Cardiac muscle cell (in vitro differentiated cells and primary cell): ENCODE measurements at regions not wholly inside any gene's neighbourhood (a gene's known extent, or its start where the extent isn't known, plus 50 kb on each side); places are given as distances from the start of the nearest gene placed in this dataset.

Source experiments
- DNase-seq, 2 donors: peaks; one replicate each; pipeline versions ENCODE4 v3.0.0 to v3.0.0-alpha.2; 2010 to 2017; ENCODE audit warnings: low read depth in 1 of 2, low spot score in 1 of 2
- H3K27ac ChIP-seq: fragments of 200-600 bp; sonication (generic); 2 replicates; pipeline ENCODE4 v1.5.1; 2016
- H3K27me3 ChIP-seq: fragments of 200-600 bp; sonication (generic); 2 replicates; pipeline ENCODE4 v1.6.0; 2016; ENCODE audit warnings: control low read depth
- H3K36me3 ChIP-seq: fragments of 200-600 bp; sonication (generic); 2 replicates; pipeline ENCODE4 v1.5.1; 2016; ENCODE audit warnings: control low read depth
- H3K4me1 ChIP-seq: fragments of 200-600 bp; sonication (generic); 2 replicates; pipeline ENCODE4 v1.8.1; 2017; ENCODE audit warnings: low read depth, mild to moderate bottlenecking, mixed run types
- H3K4me3 ChIP-seq: fragments of 200-600 bp; sonication (generic); 2 replicates; pipeline ENCODE4 v1.5.1; 2016; ENCODE audit warnings: mild to moderate bottlenecking
- H3K9me3 ChIP-seq: fragments of 200-600 bp; sonication (generic); 2 replicates; pipeline ENCODE4 v1.5.1; 2017; ENCODE audit warnings: low read depth, mild to moderate bottlenecking, control low read depth
- TF ChIP-seq, protein P1 (sequence below): IDR thresholded peaks from 2 replicates; pipeline ENCODE4 v1.5.1; 2012; ENCODE audit warnings: low read depth, mild to moderate bottlenecking, low read length

DNA sequence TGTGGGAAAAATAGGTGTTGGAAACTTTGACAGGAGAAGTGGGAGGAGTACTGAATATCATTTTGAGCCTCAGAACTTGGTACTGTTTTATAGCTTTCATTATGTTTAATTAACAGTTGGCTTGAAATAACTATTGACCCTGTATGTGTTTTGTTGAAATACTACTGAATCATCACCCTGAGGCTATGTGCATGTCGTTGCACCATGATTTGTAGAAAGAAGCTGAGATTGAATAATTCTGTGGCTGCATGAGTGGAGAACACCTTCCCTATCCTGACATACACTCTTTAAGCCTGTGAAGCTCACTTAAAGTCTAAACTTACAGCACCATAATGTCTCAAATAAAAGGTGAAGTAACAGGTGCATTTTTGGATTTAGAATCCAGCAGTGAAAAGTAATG is 656.5 kb downstream of the CDY2B start:
- H3K27me3 ChIP-seq: no peaks in the 10 kb centered on the region
- H3K4me3 ChIP-seq: no peak overlapping the region
- H3K9me3 ChIP-seq: no peaks in the 10 kb centered on the region
- DNase-seq: no peak
- no peak overlapping the region for H3K27ac ChIP-seq
- no peaks in the 10 kb centered on the region for H3K36me3 ChIP-seq
- no peaks in the 10 kb centered on the region for H3K4me1 ChIP-seq
- TF ChIP-seq, protein P1, sequence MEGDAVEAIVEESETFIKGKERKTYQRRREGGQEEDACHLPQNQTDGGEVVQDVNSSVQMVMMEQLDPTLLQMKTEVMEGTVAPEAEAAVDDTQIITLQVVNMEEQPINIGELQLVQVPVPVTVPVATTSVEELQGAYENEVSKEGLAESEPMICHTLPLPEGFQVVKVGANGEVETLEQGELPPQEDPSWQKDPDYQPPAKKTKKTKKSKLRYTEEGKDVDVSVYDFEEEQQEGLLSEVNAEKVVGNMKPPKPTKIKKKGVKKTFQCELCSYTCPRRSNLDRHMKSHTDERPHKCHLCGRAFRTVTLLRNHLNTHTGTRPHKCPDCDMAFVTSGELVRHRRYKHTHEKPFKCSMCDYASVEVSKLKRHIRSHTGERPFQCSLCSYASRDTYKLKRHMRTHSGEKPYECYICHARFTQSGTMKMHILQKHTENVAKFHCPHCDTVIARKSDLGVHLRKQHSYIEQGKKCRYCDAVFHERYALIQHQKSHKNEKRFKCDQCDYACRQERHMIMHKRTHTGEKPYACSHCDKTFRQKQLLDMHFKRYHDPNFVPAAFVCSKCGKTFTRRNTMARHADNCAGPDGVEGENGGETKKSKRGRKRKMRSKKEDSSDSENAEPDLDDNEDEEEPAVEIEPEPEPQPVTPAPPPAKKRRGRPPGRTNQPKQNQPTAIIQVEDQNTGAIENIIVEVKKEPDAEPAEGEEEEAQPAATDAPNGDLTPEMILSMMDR: no peak

DNA sequence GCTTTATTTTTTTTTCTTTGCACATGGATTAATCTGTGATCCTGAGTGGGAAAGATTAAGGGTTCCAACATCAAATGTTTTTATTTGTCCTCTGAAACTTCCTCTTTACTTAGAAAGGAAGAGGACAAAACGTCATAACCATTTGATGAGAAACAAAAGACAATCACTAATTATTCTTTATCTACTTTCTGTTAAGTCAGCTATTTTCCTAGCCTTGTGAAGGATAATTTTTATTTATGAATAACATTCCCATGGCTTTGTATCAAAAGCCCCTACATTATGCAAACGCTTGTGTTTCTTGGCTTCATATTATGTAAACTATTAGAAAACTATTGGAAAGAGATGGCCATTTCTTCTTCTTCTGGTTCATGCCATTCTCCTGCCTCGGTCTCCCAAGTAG is 677.6 kb downstream of the CDY2B start:
- H3K4me1 ChIP-seq: no peaks in the 10 kb centered on the region
- DNase-seq: no peak
- H3K36me3 ChIP-seq: no peaks in the 10 kb centered on the region
- no peak overlapping the region for H3K4me3 ChIP-seq
- H3K9me3 ChIP-seq: no peaks in the 10 kb centered on the region
- TF ChIP-seq, protein P1: no peak
- H3K27me3 ChIP-seq: no peaks in the 10 kb centered on the region
- H3K27ac ChIP-seq: no peak overlapping the region

DNA sequence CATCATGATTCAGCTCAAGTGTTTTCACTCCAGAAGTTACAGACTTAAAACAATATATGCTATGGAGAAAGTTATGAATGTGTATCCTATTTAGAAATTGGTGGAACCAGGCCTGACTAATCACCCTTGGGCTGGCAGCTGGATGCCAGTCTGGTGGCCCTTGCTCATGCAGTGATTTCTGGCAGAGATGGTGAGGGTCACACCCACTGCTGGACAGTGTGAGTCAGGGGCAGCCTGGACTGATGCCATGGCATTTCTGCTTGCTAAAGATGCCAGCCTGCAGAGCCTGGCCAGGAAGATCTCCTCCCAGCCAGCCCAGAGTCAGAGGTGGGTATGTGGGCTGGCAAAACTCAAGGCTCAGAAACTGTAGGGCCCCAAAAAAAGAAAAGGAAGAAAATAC is 695.7 kb downstream of the CDY2B start:
- no peaks in the 10 kb centered on the region for H3K9me3 ChIP-seq
- H3K4me1 ChIP-seq: no peaks in the 10 kb centered on the region
- DNase-seq: no peak
- no peaks in the 10 kb centered on the region for H3K27me3 ChIP-seq
- no peak overlapping the region for H3K27ac ChIP-seq
- TF ChIP-seq, protein P1: no peak
- no peaks in the 10 kb centered on the region for H3K36me3 ChIP-seq
- no peak overlapping the region for H3K4me3 ChIP-seq

DNA sequence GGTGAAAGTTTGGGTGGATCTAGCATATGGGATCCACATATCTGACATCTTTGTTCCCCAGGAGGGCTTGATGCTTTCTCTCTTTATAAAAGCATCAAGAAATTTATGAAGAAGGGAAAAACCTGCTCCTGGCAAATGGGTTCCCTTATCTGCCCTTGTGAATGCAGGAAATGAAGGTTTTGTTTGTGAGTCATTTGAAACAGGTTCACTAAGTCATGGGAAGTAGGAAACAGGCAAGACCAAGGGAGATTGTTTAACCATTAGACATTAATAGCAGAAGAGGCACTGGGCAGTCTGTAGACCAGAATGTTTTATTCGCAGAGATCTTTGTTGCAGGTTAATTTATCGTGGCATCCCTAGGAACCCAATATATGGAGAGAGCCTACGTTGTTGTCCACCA is 713.1 kb downstream of the CDY2B start:
- H3K4me3 ChIP-seq: no peak overlapping the region
- no peak overlapping the region for H3K27ac ChIP-seq
- TF ChIP-seq, protein P1: no peak
- H3K9me3 ChIP-seq: no peaks in the 10 kb centered on the region
- H3K4me1 ChIP-seq: no peaks in the 10 kb centered on the region
- H3K36me3 ChIP-seq: no peaks in the 10 kb centered on the region
- no peak for DNase-seq
- H3K27me3 ChIP-seq: no peaks in the 10 kb centered on the region

DNA sequence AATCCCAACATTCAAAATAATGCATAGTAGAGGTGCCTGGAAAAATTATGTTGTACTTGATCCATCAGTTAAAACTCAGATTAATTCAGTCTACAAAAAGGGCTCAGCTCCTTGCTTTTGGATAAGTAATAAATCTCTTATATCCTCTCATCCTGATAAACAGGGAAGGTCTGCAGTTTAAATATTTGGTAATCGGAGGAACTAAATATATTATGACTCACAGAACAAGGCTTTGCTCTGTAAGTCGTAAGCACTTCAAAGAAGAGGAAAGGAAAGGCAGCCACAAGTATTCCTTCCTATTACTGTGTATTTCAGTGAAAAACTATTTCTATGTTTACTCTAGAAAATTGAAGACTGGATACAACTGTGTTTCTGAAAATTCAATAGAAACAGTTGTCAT is 757.9 kb downstream of the CDY2B start:
- no peaks in the 10 kb centered on the region for H3K27me3 ChIP-seq
- TF ChIP-seq, protein P1: no peak
- H3K4me1 ChIP-seq: no peaks in the 10 kb centered on the region
- no peaks in the 10 kb centered on the region for H3K36me3 ChIP-seq
- no peak overlapping the region for H3K27ac ChIP-seq
- no peak for DNase-seq
- H3K9me3 ChIP-seq: no peaks in the 10 kb centered on the region
- H3K4me3 ChIP-seq: no peak overlapping the region

DNA sequence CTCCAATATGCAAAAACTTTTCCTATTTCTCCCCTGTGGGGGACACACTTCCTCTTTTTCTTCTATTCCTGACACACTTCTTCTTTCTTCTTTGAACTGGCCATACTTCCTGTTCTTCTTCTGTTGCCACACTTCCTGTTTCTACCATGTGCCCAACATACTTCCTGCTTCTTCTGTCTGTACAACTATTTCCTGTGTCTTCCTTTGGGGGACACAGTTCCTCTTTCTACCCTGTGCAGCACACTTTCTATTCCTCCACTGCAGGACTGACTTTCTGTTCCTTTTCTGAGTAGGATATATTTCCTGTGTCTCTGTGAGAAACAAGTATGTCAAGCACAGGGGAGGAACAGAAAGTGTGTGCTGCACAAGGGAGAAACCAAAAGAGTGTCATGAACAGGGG is 794.7 kb downstream of the CDY2B start:
- Histone ChIP-seq H3K36me3 (no peaks in the 10 kb centered on the region), H3K9me3 (no peaks in the 10 kb centered on the region), H3K4me1 (no peaks in the 10 kb centered on the region), H3K4me3 (no peak overlapping the region), H3K27me3 (no peaks in the 10 kb centered on the region), H3K27ac (no peak overlapping the region)
- DNase-seq: no peak
- TF ChIP-seq, protein P1: no peak
